Stimulated activated CD4-positive, alpha-beta T cell treated with anti-CD3 and anti-CD28 coated beads, Interleukin-2, amount 100 ng/mL, for 24 hours (primary cell): ENCODE measurements at regions not wholly inside any gene's neighbourhood (a gene's known extent, or its start where the extent isn't known, plus 50 kb on each side); places are given as distances from the start of the nearest gene placed in this dataset.

ENCODE experiments used
- DNase-seq, 2 donors: peaks; one replicate each; pipeline ENCODE4 v3.0.0-alpha.2; 2020

DNA sequence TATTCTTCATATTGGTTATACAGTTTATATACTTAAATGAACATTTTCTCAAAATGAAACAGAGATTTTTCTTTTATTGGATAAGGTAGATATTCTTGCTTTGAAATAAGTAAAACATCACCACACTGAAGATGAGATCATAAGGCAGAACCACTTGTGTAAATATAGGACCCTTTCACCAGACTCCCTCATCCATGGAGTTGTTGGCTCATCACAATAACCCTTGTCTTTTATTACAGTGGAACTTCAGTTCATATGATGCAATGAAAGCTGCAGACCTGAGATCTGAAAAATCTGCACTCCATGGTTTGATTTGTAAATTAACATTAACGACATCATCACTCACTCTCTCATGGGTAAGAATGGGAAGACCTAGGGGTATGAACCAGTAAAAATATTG is 51.9 kb upstream of the DBX2 start:
- no peak for DNase-seq

DNA sequence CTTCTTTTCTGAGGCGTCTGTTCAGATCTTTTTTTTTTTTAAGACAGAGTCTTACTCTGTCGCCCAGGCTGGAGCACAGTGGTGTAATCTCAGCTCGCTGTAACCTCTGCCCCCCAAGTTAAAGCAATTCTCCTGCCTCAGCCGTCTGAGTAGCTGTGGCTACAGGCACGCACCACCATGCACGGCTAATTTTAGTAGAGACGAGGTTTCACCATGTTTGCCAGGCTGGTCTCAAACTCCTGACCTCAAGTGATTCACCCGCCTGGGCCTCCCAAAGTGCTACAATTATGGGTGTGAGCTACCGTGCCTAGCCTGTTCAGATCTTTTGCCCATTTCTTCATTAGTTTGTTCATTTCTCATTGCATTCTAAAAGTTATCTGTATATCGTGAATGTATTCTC is 55.1 kb upstream of the DBX2 start:
- no peak for DNase-seq

DNA sequence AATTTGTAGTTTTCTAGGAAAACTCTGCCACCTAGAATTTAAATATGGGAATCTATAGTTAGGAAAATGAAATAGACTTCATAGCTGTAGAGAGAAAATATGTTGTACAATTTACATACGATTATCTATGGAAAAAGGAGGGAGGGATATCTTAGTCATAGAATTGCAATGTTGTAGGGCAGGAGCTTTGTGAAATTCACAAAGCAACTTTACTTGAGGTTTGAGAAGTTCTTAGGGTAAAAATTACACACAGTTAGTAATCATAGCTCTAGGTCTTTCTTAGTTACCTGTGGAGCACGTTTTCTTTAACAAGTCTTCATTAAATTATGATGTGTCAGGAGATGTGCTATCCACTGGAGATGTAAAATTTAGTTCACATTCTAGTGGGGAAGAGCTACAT is 61.4 kb upstream of the DBX2 start:
- no peak for DNase-seq

DNA sequence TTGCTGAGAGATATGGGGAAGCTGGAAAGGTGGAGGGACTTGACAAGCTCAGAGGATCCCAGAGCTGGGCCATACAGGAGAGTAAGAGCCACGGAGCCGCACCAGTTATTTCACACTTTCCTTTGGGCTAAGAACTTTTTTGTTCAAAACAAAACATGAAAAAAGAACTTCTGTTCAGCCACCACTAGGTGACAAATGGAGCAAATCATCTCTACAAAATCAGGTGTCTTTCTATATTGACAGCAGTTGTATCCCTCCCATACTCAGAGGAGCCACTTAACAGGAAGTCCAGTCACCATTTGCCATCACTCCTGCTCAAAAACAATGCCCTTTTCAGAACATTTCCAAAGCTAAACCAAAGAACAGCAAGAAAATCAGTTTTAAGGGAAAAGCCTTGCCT is 70.3 kb upstream of the DBX2 start:
- no peak for DNase-seq

DNA sequence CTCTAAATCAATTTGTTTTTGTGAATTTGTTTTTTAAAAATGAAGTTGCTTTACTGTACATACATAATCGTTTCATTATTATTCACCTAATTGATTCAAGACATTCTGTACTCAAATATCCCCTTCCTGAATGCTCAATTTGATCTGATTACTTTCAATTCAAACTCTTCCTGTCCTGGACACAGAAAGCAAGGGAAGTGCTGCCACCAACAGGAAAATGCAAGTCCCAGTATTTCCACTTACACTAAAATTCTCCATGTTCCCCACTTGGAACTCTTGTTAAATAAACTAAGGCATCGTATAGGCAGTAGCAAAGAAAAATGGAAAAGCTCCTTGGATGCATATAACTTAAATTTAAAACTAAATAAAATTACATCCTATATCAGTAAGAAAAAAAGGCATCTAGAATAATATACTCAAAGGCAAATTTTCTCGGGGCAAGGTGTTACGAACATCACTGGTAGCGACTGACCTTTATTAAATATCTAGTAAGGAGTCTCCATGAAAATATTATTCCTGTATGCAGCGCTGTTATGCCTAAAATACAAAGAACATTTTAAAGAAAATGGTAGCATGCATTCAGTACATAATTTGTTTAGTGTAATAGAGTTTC is 72.0 kb upstream of the DBX2 start:
- DNase-seq, result no peak

DNA sequence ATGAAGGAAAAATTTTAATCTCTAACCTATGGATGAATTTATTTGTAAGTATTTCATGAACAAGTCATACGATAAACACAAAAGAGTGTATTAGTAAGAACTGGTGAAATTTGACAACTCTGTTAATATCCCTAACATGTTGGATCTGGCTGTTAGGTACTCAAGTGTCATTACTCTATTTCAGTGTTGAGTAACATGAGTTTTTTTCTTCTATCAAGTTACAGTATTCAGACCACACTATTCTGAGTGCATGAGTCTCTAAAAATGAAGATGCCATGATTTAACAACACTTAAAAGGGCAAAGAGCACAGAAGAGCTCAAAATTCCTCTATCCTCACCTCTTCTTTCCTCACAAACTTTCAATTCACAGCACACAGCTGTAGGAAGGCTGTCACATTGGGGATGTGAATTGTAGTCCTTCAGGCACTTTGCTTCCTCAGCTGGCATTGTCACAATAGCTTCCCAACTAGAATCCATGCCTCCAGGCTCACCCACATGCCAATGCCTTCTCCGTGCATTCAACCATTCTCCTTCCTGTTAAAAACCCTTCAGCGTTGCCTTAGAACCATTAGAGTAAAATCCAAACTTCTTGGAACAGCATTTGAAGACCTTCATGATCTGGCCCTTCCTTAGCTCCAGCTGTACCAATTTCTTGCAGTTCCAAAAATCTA is 73.7 kb upstream of the DBX2 start:
- DNase-seq, result no peak

DNA sequence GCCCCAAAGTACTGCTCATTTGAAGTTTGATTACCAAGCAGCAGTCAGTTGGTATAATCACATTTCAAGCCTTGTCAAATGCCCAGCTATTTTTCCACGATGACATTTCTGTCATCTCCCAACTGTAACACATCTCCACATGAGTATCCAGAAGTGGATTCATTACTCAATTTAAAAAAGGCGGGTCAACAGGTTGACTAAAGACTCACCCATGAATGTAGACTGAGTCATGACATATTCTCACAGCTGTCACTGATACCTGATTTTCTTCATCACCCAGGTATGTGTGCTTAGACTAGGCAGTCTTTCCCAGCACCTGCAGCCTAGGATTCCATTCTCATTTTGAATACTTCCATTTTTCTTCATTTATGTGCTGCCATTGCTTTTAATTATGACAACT is 75.1 kb upstream of the DBX2 start:
- no peak for DNase-seq

DNA sequence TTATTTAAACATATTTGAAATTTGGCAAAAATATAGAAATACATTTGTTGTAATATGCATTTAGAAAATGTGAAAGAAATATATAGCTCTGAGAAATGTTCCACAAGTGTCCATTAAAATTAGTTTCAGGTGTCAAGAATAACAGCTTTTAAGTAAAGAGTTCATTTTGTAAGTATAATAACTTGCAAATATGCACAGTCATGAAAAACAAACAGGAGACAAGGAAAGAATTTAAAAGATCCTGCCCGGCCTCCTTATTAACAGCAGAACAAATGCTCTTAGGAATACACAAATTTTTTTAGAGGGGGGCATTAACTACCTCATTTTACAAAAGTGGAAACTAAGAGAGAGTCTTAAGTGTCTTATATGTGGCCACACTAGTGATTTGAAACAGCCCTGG is 77.7 kb upstream of the DBX2 start:
- DNase-seq, result no peak

DNA sequence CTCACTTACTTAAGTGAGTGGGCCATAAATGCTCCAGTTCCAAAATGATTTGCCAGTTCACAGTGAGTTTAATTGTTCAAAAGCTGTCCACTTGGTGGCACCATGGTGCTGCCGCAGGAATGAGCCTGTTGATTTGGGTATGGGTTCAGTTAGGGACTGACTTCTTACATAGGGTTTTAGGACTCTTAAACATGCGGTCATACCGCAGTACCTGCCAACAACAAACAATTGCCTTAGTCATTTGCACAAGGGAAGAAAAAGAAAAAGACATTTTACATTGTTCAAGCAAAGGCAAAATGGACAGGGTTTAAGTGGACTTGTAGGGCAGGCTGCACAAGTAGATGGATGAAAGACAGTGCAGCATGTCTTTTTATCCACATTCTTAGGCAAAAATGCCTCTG is 80.0 kb upstream of the DBX2 start:
- DNase-seq, result peak; percentile 35 to 46

DNA sequence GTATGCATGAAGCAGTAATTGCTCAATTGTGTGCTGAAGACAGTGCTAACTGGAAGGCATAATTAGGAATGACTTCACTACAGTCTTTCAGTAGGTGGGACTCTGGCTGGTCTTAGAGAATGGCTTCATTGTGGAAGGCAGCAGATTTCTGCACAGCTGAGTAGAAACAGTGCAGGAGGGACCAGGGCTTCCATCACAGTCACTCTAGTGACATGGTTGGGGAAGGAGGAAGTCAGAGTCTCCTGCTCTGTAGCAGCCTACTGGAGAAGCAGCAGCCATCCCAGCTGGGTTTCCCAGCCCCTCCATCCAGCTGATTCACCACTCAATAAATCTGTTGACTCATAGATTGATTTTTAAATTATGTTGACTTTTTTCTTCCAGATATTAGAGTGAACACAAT is 80.6 kb upstream of the DBX2 start:
- no peak for DNase-seq

DNA sequence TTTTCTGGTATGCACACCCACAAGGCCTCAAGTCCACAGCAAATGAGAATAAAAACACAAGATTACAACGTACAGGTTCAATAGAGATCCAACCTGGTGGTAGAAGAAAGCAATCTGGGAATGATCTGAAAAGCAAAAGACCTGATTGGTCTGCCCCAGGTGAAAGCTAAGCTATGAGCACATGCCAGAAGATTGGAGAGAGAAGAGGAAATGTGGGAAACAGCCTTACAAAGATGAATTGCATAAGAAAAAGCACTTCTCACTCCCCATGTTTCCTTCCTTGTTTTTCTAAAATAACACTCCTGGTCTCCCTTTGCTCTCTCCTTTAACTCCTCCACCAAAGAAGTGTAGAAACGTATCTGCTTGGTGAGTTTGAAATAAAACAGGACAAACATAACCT is 77.3 kb upstream of the ANO6 start:
- DNase-seq, result no peak

DNA sequence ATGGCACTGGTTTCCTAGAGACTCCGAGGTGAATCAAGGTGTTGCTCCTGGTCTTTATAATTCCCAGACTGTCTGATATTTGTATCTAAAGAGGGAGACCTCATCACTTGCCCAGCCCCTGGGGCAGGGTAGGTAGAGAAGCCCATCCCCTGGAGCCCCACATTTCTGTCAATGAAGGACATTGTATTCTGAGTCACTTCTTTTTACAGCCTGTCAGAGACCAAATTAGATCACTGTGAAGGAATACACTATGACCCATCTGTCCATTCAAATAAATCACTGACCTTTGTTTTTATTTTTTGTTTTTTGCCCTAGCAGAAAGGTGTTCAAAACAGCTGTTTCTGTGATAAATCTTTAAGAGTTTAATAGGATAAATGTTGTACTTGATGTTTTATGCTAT is 67.9 kb upstream of the ANO6 start:
- DNase-seq, result no peak

DNA sequence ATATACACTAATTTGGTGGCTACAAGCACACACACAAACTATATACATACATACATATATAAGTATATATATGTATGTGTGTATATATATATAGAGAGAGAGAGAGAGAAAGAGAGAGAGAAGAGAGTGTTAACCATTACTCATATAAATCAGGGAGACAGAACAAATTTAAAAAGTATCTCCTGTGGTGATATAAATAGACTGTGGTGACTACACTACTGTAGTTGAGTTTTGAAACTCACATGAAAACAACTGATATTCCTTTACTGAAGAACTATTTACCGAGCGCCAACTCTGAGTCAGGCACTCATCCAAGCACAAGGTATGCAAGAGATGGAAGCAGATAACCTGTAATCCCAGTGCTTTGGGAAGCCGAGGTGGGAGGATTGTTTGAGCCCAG is 67.3 kb upstream of the ANO6 start:
- DNase-seq, result no peak

DNA sequence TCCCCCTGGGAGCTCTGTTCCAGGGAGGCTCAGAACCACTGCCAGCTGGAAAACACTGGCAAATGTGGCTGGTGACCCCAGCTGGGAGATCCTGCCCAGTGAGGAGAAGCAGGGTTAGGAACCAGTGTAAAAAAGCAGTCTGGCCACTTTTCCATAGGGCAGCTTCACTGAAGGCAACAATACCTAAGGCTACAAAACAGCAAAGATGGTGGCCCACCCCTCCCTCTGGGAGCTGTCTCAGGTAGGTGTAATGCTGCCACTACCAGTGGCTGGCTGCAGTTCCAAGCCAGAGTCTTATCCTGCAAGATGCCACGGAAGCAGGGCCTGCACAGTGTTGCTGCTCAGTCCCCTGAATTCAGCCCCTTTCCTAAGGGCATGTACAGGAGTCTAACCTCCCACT is 50.6 kb upstream of the ANO6 start:
- no peak for DNase-seq

DNA sequence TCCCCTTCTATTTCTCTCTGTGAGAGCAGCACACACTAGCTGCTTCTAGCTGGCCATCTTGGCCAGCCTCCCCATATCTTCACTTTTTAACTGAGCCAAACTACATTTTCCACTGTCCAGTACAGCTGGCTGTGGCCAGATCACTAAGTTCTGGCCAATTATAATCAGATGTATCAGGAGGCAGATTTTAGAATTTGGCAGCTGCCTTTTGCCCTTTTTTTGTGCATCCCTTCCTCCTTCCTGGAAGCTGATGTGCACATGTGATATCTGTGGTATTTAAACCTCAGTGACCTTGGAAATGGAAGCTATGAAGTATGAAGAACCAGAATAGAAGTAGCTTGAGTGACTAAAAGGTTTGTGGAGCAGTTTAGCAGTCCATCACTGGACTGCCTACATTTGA is 49.8 kb upstream of the ANO6 start:
- DNase-seq, result no peak
